SKM-1 (cell line): ENCODE measurements at regions not wholly inside any gene's neighbourhood (a gene's known extent, or its start where the extent isn't known, plus 50 kb on each side); places are given as distances from the start of the nearest gene placed in this dataset.
"Not testable (repeated sequence)": the region's sequence is repeated elsewhere in the genome, so short reads cannot be mapped to it uniquely, and the experiment has no call there.

Experiments used
- DNase-seq: peaks from one replicate; lab custom pipeline; 2025; ENCODE audit not compliant: unreplicated experiment; lab: John Stamatoyannopoulos, UW

DNA sequence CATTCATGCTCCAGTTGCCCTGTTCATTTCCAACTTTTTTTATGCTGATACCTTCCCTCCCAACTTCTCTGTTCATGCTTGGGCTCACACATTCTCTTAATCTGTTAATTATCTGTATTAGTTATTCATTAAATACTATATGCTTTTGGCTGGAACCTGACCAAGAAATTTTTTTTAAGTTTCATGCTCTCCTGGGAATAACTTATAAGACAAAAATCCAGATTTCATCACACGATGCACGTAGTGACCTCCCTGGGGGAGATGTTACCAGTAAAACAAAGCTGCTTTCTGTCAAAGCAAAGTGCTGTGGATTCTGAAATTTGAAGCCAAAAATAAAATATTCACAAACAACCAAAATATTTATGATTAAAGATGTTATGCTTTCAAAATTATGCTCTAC, 215.0 kb upstream of the USP15 start:
- DNase-seq: no peak

- DNase-seq: no peak
These were observed 209.4 kb upstream of the USP15 start for GRCh38 chr12:62050785-62051184.

- no peak for DNase-seq
These were observed 190.2 kb upstream of the USP15 start for GRCh38 chr12:62069976-62070375.

- not testable (repeated sequence) for DNase-seq
These were observed 187.0 kb upstream of the USP15 start for GRCh38 chr12:62073236-62073635.

DNA sequence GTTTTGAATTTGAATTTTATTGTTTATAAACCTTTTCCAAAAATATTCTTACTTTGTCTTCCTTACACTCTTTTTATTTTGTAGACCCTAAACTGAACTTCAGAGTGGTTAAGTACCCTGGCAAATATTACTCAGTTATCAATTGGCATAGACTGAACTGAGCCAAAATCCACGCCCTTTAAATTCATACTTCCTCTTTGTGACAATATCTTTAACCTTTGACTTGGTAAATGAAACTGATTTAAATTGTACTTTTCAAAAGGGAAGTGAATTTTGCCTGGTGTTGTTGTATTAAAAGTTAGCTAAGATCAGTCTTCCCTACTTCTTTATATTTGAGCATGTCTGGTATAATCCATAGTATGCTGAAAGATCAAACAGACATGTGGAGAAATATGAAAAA, 184.3 kb upstream of the USP15 start:
- DNase-seq: no peak

DNA sequence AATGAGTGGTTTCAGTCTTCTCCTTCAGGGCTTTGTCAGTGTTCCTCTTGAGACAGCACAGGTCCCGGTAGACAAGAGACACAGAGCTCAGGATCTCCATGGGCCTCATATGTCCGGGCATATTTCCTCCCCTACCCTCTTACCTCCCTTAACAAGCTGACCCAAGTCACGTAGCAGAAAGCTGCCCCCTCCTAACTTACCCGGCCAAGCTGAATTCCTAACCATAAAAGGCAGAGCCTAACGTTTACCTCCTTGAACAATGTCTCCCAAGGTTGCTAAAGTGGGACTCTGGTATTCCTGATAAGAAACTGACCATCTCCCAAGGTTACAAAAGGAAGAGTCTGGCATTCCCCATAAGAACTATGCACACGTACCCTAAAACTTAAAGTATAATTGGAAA, 182.2 kb upstream of the USP15 start:
- no peak for DNase-seq

DNA sequence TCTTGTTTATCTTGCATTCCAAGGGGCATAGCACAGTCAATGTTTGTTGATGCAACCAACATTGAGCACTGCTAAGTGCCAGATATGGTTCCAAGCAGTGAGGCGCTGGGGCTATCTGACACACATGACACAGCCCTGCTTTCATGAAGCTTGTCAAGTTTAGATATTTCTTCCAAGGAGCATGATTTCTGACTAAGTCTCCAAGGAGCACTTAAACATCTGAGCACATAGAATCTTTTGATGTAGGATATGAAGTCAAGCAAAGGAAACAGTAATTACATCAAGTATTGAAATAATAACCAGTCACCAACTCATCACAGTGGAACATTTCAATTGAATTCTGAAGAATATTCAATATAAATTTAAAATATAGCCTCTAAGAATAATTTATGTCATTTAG, 177.8 kb upstream of the USP15 start:
- no peak for DNase-seq

DNA sequence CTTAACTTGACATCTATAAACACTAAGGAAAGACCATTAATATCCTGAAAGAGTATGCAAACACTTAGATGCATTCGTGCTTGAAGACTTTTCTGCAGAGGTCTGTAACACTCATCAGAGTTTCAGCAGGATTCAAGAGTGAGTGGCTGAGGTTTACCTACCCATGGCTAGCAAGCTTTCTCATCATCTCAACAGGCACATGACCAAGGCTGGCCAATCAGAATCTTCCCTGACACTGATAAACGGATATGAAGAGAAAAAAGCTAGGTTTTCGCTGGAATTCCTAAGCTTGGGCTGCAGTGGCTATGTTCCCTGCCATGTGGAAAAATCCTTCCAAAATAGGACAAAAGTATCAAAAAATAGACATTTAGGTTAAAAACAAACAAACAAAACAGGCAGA, 162.1 kb upstream of the USP15 start:
- no peak for DNase-seq

DNA sequence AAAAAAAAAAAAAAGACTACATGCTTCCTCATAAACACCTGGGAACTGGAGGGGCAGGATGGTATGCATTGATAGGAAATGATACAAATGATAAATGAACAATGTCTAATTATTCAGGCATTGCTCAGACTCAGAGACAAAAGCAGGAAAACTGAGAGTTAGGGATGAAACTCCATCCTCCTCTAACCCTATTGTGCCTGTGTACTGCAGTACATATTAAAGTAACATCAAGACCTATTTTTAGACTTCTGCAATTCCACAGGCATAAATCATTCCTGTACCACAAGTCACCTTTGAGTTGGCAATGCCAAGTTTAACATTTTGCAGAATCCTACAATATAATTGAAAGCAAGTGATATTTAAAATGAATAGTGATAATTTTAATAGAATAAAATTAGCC, 156.5 kb upstream of the USP15 start:
- DNase-seq: no peak

DNA sequence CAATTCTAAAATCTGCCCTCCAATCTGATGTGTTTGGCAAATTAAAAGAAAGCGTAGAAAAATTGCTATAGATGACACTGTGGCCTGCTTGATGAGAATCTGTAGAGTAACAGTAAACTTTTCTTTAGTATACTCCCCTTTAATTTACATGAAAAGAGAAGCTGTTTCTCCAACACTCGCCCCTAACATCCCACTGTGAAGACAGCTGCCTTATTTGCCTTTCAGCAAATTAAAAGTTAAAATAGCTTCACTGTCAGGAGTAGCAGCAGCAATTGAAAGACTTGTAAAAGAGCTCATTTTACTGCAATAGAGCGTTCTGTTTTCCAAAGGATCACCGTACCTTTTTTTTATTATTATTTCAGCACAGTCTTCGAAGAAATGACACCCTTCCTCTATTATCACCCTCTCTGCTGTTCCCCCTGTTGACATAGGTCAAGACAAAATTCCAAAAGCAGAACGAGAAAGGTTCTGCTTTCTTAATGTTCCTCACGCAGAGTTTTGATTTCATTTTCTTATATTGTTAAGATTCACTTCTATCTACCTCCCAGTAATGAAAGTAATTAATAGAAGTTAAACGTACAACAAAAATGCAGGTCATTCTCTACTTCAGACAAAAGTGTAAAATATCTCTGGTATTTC, 153.5 kb upstream of the USP15 start:
- DNase-seq: no peak

- no peak for DNase-seq
These were observed 146.7 kb upstream of the USP15 start for GRCh38 chr12:62113366-62114011.

GRCh38 chr12:62116986-62117385, 143.2 kb upstream of the USP15 start:
- no peak for DNase-seq

- peak; percentile 12 for DNase-seq
These were observed 136.4 kb upstream of the USP15 start for GRCh38 chr12:62123721-62124203.

- DNase-seq: no peak
These were observed 132.7 kb upstream of the USP15 start for GRCh38 chr12:62127516-62127915.

GRCh38 chr12:62128175-62128975, 131.8 kb upstream of the USP15 start:
- no peak for DNase-seq

- DNase-seq: no peak
These were observed 130.9 kb upstream of the USP15 start for GRCh38 chr12:62129291-62129690.

GRCh38 chr12:62130402-62130801, 129.8 kb upstream of the USP15 start:
- DNase-seq: no peak

DNA sequence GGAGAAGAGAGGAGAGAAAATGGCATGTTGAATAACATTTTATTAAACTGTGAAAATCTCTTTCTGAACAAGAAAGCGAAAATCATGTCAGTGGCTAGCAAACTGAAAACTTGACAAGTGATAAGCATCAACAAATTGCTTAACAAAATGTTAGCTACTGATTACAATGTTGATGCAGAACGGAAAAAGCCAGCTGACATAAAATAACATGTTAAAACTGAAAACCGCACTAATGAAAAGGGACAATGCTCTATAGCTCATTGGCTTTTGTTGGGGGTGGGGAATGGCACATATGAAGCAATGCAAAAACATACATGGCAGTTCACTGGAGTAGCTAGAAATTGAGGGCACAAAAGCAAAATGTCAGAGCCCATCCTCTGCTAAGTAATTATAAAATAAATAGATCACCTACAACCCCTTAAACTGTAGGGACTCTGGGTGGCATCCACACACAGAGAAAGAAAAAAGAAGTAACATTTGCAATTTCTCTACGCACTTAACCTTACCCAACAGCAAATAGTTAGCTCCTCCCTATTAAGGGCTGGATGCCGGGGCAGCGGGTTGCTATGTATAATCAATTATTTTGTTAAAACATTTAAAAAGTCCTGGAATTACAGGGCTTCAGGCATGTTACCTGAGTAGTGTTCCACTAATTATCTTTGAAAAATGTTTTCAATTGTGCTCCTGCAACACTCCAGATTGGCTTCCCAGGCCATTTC, 129.2 kb upstream of the USP15 start:
- DNase-seq: no peak

DNA sequence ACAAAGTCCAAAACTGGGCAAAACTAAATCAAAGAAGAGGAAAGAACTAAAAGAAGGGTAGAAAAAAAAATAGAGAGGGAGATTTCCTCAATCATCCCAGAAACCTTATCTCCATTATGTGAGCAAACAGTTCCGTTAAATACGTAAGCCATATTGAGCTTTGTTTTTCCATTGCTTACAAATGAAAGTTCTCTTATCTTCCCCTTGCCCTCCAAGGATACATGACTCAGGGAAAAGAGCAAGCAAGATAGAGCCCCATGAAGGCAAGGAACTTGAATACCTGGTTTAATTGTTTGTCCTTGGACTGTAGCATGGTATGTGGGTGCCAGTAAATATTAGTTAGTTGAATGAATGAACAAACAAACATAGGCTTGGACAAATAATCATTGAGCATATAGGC, 126.8 kb upstream of the USP15 start:
- no peak for DNase-seq

DNA sequence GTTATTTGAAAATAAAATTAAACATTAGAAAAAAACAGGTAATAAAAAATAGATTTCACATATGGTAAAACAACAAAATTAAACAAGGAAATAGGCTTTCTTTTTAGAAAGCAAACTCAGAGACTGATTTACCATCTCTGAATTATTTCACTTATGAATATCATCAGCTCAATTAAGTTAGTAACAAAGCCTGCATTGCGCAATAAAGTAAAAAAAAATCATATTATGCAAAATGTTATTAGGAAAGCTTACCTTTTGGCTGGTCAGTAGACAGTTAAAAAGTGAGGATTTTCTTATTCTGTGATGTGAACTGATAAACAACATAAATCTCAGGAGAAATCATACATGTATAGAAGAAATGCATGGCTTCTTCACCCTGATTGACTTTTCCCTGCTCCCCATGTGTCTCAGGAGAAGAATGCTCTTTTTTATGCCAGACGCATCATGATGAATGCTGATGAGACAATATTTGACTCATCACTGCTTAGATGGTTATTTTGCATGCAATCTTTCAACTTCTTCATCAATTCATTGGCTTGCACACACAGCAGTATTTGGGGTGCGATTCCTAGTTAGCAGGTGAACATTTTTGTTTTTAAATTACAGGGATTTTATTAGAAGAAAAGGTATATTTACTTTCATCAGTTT, 124.5 kb upstream of the USP15 start:
- DNase-seq: no peak

GRCh38 chr12:62136496-62136895, 123.7 kb upstream of the USP15 start:
- no peak for DNase-seq
